HG03558 (cell line): ENCODE measurements at regions not wholly inside any gene's neighbourhood (a gene's known extent, or its start where the extent isn't known, plus 50 kb on each side); places are given as distances from the start of the nearest gene placed in this dataset.

ENCODE experiments used
- ATAC-seq: cut with Tn5 transposase; IDR thresholded peaks from one replicate; pipeline ENCODE4 v1.9.1; 2021; ENCODE audit warnings: moderate number of reproducible peaks; ENCODE audit not compliant: unreplicated experiment; ENCODE audit errors: extremely low read depth

- ATAC-seq = no peak
Measured at GRCh38 chr13:75135325-75135825, 346.6 kb downstream of the TBC1D4 start.

- ATAC-seq = no peak
Measured at GRCh38 chr13:75132701-75133695, 349.0 kb downstream of the TBC1D4 start.

GRCh38 chr13:75129331-75129730 lies 352.6 kb downstream of the TBC1D4 start:
- ATAC-seq = no peak

GRCh38 chr13:75124415-75124814 lies 357.6 kb downstream of the TBC1D4 start:
- no peak for ATAC-seq

- no peak for ATAC-seq
Measured at GRCh38 chr13:75123428-75123827, 358.5 kb downstream of the TBC1D4 start.

- no peak for ATAC-seq
Measured at GRCh38 chr13:75120085-75120484, 361.9 kb downstream of the TBC1D4 start.

GRCh38 chr13:75115171-75115570 lies 366.8 kb downstream of the TBC1D4 start:
- no peak for ATAC-seq

GRCh38 chr13:75103976-75104375 lies 378.0 kb downstream of the TBC1D4 start:
- no peak for ATAC-seq

GRCh38 chr13:75102001-75102716 lies 379.8 kb downstream of the TBC1D4 start:
- ATAC-seq = no peak

GRCh38 chr13:75101348-75101747 lies 380.6 kb downstream of the TBC1D4 start:
- ATAC-seq = no peak

GRCh38 chr13:75092143-75092542 lies 389.8 kb downstream of the TBC1D4 start:
- ATAC-seq = no peak

GRCh38 chr13:75091718-75092117 lies 390.3 kb downstream of the TBC1D4 start:
- ATAC-seq = no peak

GRCh38 chr13:75090872-75091615 lies 390.9 kb downstream of the TBC1D4 start:
- ATAC-seq = no peak

GRCh38 chr13:75088915-75089314 lies 393.1 kb downstream of the TBC1D4 start:
- no peak for ATAC-seq

GRCh38 chr13:75079226-75079625 lies 402.7 kb downstream of the TBC1D4 start:
- no peak for ATAC-seq

GRCh38 chr13:75076476-75076875 lies 405.5 kb downstream of the TBC1D4 start:
- no peak for ATAC-seq

- ATAC-seq = no peak
Measured at GRCh38 chr13:75073786-75074185, 408.2 kb downstream of the TBC1D4 start.

- no peak for ATAC-seq
Measured at GRCh38 chr13:75072891-75073290, 409.1 kb downstream of the TBC1D4 start.

GRCh38 chr13:75072368-75072767 lies 409.6 kb downstream of the TBC1D4 start:
- ATAC-seq = no peak

GRCh38 chr13:75071796-75072195 lies 410.2 kb downstream of the TBC1D4 start:
- ATAC-seq = no peak
